DND-41 (cell line): ENCODE measurements at regions not wholly inside any gene's neighbourhood (a gene's known extent, or its start where the extent isn't known, plus 50 kb on each side); places are given as distances from the start of the nearest gene placed in this dataset.

Experiments used
- EZH2 ChIP-seq: IDR thresholded peaks from 3 replicates; pipeline ENCODE4 v1.6.1; 2012; ENCODE audit warnings: borderline replicate concordance, low read depth, mild to moderate bottlenecking, moderate library complexity, low read length, inconsistent platforms; ENCODE audit not compliant: severe bottlenecking
- TF ChIP-seq, protein P1 (sequence below): IDR thresholded peaks from 2 replicates; pipeline ENCODE4 v1.5.1; 2012; ENCODE audit warnings: borderline replicate concordance, low read length, moderate library complexity, mild to moderate bottlenecking; ENCODE audit not compliant: poor library complexity, severe bottlenecking; ENCODE audit errors: extremely low read depth

GRCh38 chr16:86248310-86248905 lies 261.9 kb upstream of the FOXF1 start:
- TF ChIP-seq, protein P1, sequence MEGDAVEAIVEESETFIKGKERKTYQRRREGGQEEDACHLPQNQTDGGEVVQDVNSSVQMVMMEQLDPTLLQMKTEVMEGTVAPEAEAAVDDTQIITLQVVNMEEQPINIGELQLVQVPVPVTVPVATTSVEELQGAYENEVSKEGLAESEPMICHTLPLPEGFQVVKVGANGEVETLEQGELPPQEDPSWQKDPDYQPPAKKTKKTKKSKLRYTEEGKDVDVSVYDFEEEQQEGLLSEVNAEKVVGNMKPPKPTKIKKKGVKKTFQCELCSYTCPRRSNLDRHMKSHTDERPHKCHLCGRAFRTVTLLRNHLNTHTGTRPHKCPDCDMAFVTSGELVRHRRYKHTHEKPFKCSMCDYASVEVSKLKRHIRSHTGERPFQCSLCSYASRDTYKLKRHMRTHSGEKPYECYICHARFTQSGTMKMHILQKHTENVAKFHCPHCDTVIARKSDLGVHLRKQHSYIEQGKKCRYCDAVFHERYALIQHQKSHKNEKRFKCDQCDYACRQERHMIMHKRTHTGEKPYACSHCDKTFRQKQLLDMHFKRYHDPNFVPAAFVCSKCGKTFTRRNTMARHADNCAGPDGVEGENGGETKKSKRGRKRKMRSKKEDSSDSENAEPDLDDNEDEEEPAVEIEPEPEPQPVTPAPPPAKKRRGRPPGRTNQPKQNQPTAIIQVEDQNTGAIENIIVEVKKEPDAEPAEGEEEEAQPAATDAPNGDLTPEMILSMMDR = no peak
- no peak for TF ChIP-seq EZH2
